ENCODE measurements at regions not wholly inside any gene's neighbourhood (a gene's known extent, or its start where the extent isn't known, plus 50 kb on each side); places are given as distances from the start of the nearest gene placed in this dataset.

GRCh38 chr13:105343134-105343806 lies 1192.2 kb downstream of the EFNB2 start:
- no peak overlapping the region for H3K4me3 ChIP-seq
- no peak for TF ChIP-seq CTCF (IDR thresholded peaks at IDR 0.05)
- DNase-seq (no peak), ATAC-seq (no peak)
- no peaks in the 10 kb centered on the region for H3K36me3 ChIP-seq (ENCODE audit: low read depth)
- H3K9me3 ChIP-seq, result no peaks in the 10 kb centered on the region
- intact Hi-C loops (cut with DNase I, micrococcal nuclease), result no loop called here
- no peaks in the 10 kb centered on the region for H3K4me1 ChIP-seq (ENCODE audit: low read depth)

GRCh38 chr13:105342281-105342820 lies 1193.1 kb downstream of the EFNB2 start:
- Histone ChIP-seq H3K9me3 (no peaks in the 10 kb centered on the region), H3K4me1 (ENCODE audit: low read depth) (no peaks in the 10 kb centered on the region), H3K4me3 (no peak overlapping the region), H3K36me3 (ENCODE audit: low read depth) (no peaks in the 10 kb centered on the region)
- DNase-seq, result no peak
- TF ChIP-seq CTCF (IDR thresholded peaks at IDR 0.05), result no peak
- no peak for ATAC-seq
- intact Hi-C loops (cut with DNase I, micrococcal nuclease), result no loop called here

- no peak for TF ChIP-seq CTCF (IDR thresholded peaks at IDR 0.05)
- Histone ChIP-seq H3K4me3 (no peak overlapping the region), H3K36me3 (ENCODE audit: low read depth) (no peaks in the 10 kb centered on the region), H3K4me1 (ENCODE audit: low read depth) (no peaks in the 10 kb centered on the region), H3K9me3 (no peaks in the 10 kb centered on the region)
- ATAC-seq (no peak), DNase-seq (no peak)
- intact Hi-C loops (cut with DNase I, micrococcal nuclease), result no loop called here
Observed at GRCh38 chr13:105341758-105342157, 1193.7 kb downstream of the EFNB2 start.

GRCh38 chr13:105341256-105341655 lies 1194.2 kb downstream of the EFNB2 start:
- H3K36me3 ChIP-seq (ENCODE audit: low read depth), result no peaks in the 10 kb centered on the region
- no peaks in the 10 kb centered on the region for H3K4me1 ChIP-seq (ENCODE audit: low read depth)
- intact Hi-C loops (cut with DNase I, micrococcal nuclease), result no loop called here
- DNase-seq (no peak), ATAC-seq (no peak)
- H3K9me3 ChIP-seq, result no peaks in the 10 kb centered on the region
- no peak overlapping the region for H3K4me3 ChIP-seq
- no peak for TF ChIP-seq CTCF (IDR thresholded peaks at IDR 0.05)

GRCh38 chr13:105340061-105340606 lies 1195.3 kb downstream of the EFNB2 start:
- intact Hi-C loops (cut with DNase I, micrococcal nuclease), result no loop called here
- no peaks in the 10 kb centered on the region for H3K9me3 ChIP-seq
- ATAC-seq, result no peak
- no peak for DNase-seq
- no peaks in the 10 kb centered on the region for H3K4me1 ChIP-seq (ENCODE audit: low read depth)
- H3K36me3 ChIP-seq (ENCODE audit: low read depth), result no peaks in the 10 kb centered on the region
- TF ChIP-seq CTCF (IDR thresholded peaks at IDR 0.05), result no peak
- no peak overlapping the region for H3K4me3 ChIP-seq
